ENCODE measurements at regions not wholly inside any gene's neighbourhood (a gene's known extent, or its start where the extent isn't known, plus 50 kb on each side); places are given as distances from the start of the nearest gene placed in this dataset.

DNA sequence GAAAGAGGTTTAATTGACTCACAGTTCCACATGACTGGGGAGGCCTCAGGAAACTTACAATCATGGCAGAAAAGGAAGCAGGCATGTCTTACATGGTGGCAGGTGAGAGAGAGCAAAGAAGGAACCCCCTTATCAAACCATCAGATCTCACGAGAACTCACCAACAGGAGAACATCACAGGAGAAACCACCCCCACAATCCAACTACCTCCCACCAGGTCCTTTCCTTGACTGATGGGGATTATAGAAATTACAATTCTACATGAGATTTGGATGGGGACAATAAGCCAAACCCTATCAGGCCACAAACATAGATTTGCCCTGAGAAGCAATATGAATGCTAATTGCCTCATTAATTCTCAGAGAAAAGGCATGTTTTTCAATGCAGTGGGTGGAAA is 138.2 kb upstream of the RAPGEF2 start:
- H3K27me3 ChIP-seq (replicated peaks in 1 of 2; ENCODE audit: control insufficient read depth in 2 of 2, insufficient read depth in 2 of 2, low read length in 1 of 2) = no peaks in the 10 kb centered on the region
- H4K20me1 ChIP-seq (ENCODE audit: control insufficient read depth, insufficient read depth) = no peaks in the 10 kb centered on the region
- TF ChIP-seq, protein P1, sequence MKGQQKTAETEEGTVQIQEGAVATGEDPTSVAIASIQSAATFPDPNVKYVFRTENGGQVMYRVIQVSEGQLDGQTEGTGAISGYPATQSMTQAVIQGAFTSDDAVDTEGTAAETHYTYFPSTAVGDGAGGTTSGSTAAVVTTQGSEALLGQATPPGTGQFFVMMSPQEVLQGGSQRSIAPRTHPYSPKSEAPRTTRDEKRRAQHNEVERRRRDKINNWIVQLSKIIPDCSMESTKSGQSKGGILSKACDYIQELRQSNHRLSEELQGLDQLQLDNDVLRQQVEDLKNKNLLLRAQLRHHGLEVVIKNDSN (IDR thresholded peaks at IDR 0.05; ENCODE audit: borderline replicate concordance, extremely low read length, insufficient read depth, low read depth, low read length) = no peak
- no peak for TF ChIP-seq JUND (IDR thresholded peaks at IDR 0.05; ENCODE audit: low read depth, low read length)
- TF ChIP-seq FOS (IDR thresholded peaks at IDR 0.05; ENCODE audit: borderline replicate concordance, extremely low read depth, insufficient read length) = no peak
- no peak for TF ChIP-seq POLR2AphosphoS2 (IDR thresholded peaks at IDR 0.05; ENCODE audit: low read depth, low read length)
- TF ChIP-seq WRNIP1 (IDR thresholded peaks at IDR 0.05; ENCODE audit: borderline replicate concordance, low read depth, low read length) = no peak
- TF ChIP-seq SIX5 (IDR thresholded peaks at IDR 0.05; ENCODE audit: low read depth, low read length, severe bottlenecking) = no peak
- TF ChIP-seq CBFB (IDR thresholded peaks at IDR 0.05; ENCODE audit: low read depth) = no peak
- TF ChIP-seq CBX5 (IDR thresholded peaks at IDR 0.05; ENCODE audit: low read depth) = no peak
- TF ChIP-seq NBN (IDR thresholded peaks at IDR 0.05) = no peak
- TF ChIP-seq NRF1 (conservative IDR thresholded peaks at IDR 0.05; ENCODE audit: low read depth, low read length) = no peak
- TF ChIP-seq, protein P2, sequence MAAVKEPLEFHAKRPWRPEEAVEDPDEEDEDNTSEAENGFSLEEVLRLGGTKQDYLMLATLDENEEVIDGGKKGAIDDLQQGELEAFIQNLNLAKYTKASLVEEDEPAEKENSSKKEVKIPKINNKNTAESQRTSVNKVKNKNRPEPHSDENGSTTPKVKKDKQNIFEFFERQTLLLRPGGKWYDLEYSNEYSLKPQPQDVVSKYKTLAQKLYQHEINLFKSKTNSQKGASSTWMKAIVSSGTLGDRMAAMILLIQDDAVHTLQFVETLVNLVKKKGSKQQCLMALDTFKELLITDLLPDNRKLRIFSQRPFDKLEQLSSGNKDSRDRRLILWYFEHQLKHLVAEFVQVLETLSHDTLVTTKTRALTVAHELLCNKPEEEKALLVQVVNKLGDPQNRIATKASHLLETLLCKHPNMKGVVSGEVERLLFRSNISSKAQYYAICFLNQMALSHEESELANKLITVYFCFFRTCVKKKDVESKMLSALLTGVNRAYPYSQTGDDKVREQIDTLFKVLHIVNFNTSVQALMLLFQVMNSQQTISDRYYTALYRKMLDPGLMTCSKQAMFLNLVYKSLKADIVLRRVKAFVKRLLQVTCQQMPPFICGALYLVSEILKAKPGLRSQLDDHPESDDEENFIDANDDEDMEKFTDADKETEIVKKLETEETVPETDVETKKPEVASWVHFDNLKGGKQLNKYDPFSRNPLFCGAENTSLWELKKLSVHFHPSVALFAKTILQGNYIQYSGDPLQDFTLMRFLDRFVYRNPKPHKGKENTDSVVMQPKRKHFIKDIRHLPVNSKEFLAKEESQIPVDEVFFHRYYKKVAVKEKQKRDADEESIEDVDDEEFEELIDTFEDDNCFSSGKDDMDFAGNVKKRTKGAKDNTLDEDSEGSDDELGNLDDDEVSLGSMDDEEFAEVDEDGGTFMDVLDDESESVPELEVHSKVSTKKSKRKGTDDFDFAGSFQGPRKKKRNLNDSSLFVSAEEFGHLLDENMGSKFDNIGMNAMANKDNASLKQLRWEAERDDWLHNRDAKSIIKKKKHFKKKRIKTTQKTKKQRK (IDR thresholded peaks at IDR 0.05; ENCODE audit: low read depth, low read length) = no peak
- no peak for TF ChIP-seq HDGF (IDR thresholded peaks at IDR 0.05)
- no peak for TF ChIP-seq BCL11A (IDR thresholded peaks at IDR 0.05; ENCODE audit: low read depth, low read length)
- no peak for TF ChIP-seq NR2C1 (IDR thresholded peaks at IDR 0.05)
- TF ChIP-seq CBX3 (IDR thresholded peaks at IDR 0.05; ENCODE audit: borderline replicate concordance, low read depth) = no peak
- no peak for TF ChIP-seq EZH2 (IDR thresholded peaks at IDR 0.05; ENCODE audit: borderline replicate concordance, control insufficient read depth, low read depth, low read length)
- no peak for TF ChIP-seq KAT2A (conservative IDR thresholded peaks at IDR 0.05; ENCODE audit: control insufficient read depth, low read depth, low read length)
- no peak for TF ChIP-seq IKZF2 (IDR thresholded peaks at IDR 0.05)
- TF ChIP-seq, protein P3, sequence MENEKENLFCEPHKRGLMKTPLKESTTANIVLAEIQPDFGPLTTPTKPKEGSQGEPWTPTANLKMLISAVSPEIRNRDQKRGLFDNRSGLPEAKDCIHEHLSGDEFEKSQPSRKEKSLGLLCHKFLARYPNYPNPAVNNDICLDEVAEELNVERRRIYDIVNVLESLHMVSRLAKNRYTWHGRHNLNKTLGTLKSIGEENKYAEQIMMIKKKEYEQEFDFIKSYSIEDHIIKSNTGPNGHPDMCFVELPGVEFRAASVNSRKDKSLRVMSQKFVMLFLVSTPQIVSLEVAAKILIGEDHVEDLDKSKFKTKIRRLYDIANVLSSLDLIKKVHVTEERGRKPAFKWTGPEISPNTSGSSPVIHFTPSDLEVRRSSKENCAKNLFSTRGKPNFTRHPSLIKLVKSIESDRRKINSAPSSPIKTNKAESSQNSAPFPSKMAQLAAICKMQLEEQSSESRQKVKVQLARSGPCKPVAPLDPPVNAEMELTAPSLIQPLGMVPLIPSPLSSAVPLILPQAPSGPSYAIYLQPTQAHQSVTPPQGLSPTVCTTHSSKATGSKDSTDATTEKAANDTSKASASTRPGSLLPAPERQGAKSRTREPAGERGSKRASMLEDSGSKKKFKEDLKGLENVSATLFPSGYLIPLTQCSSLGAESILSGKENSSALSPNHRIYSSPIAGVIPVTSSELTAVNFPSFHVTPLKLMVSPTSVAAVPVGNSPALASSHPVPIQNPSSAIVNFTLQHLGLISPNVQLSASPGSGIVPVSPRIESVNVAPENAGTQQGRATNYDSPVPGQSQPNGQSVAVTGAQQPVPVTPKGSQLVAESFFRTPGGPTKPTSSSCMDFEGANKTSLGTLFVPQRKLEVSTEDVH (IDR thresholded peaks at IDR 0.05; ENCODE audit: low read depth, partially characterized antibody) = no peak
- H3K36me3 ChIP-seq (ENCODE audit: control insufficient read depth in 2 of 2, insufficient read depth in 2 of 2, low read length in 1 of 2) = no peaks in the 10 kb centered on the region
- FAIRE-seq = no peak
- ChIA-PET RAD21 (ENCODE audit: unreplicated experiment) (no interaction called here), POLR2A (interaction anchor here (0.7 kb wide), 1 partner anchor 119 kb away, joined by 3 read pairs; no protein-coding TSS in a partner anchor), SMC1A (ENCODE audit: uncharacterized antibody, unreplicated experiment) (no interaction called here), CTCF (interaction anchor here (1.0 kb wide), 1 partner anchor 234 kb away, joined by 3 read pairs; no protein-coding TSS in a partner anchor)
- H3K79me2 ChIP-seq (ENCODE audit: control insufficient read depth, insufficient read depth, low read length) = no peaks in the 10 kb centered on the region
- no peaks in the 10 kb centered on the region for H3K9me3 ChIP-seq (replicated peaks; ENCODE audit: control insufficient read depth, insufficient read depth, low read length)
- no peak overlapping the region for H3K9ac ChIP-seq (ENCODE audit: control insufficient read depth, insufficient read depth, low read length)
- no peak overlapping the region for H3K4me2 ChIP-seq (ENCODE audit: control insufficient read depth, insufficient read depth)
- intact Hi-C loops (cut with micrococcal nuclease; ENCODE audit: unreplicated experiment) = no loop called here
- H3K4me1 ChIP-seq (ENCODE audit: control insufficient read depth, insufficient read depth, low read length) = no peaks in the 10 kb centered on the region
- no peak for DNase-seq (ENCODE audit: low read depth, low spot score)
- 100% methylated on average over 1 of the region's 1 CpG for WGBS (ENCODE audit: insufficient coverage, insufficient replicate concordance, low lambda C conversion rate, missing lambda C conversion rate)
- in situ Hi-C loops (cut with MboI) = no loop called here
- ATAC-seq = no peak
- BruUV-seq (replicated peaks) = no TSS peak
- H3K27ac ChIP-seq (ENCODE audit: control insufficient read depth, insufficient read depth) = no peak overlapping the region
- H2AFZ ChIP-seq (ENCODE audit: control insufficient read depth, low read depth, low read length) = no peak overlapping the region
- no peak overlapping the region for H3K4me3 ChIP-seq
